RWPE1 (cell line): ENCODE measurements at regions not wholly inside any gene's neighbourhood (a gene's known extent, or its start where the extent isn't known, plus 50 kb on each side); places are given as distances from the start of the nearest gene placed in this dataset.

Experiments used
- CTCF ChIA-PET: fragments of 350-600 bp; sonication (Branson Sonifier 250); formaldehyde crosslinking; extraction: SDS; loops from one replicate; lab custom pipeline; 2021; lab: Yijun Ruan, JAX
- POLR2A ChIA-PET: fragments of 400-600 bp; formaldehyde crosslinking; extraction: SDS; loops from one replicate; lab custom pipeline; 2020; ENCODE audit warnings: antibody characterized with exemption; ENCODE audit not compliant: low non-redundant PET; lab: Yijun Ruan, JAX
- DNase-seq: peaks from one replicate; pipeline ENCODE4 v3.0.0; 2012; ENCODE audit warnings: low spot score
- H3K27ac ChIP-seq: fragments of 450-650 bp; 2 replicates; pipeline ENCODE4 v1.5.1; 2017
- CTCF ChIP-seq: fragments of 450-650 bp; conservative IDR thresholded peaks from 2 replicates; pipeline ENCODE4 v1.5.1; 2017; ENCODE audit warnings: low read depth, mild to moderate bottlenecking

GRCh38 chr3:106161246-106161645 is 292.4 kb upstream of the CBLB start:
- H3K27ac ChIP-seq = no peak overlapping the region
- CTCF ChIA-PET = no interaction called here
- TF ChIP-seq CTCF = no peak
- no peak for DNase-seq
- POLR2A ChIA-PET = no interaction called here

GRCh38 chr3:106167728-106168127 is 298.9 kb upstream of the CBLB start:
- TF ChIP-seq CTCF = no peak
- POLR2A ChIA-PET = no interaction called here
- no peak overlapping the region for H3K27ac ChIP-seq
- DNase-seq = no peak
- CTCF ChIA-PET = no interaction called here

DNA sequence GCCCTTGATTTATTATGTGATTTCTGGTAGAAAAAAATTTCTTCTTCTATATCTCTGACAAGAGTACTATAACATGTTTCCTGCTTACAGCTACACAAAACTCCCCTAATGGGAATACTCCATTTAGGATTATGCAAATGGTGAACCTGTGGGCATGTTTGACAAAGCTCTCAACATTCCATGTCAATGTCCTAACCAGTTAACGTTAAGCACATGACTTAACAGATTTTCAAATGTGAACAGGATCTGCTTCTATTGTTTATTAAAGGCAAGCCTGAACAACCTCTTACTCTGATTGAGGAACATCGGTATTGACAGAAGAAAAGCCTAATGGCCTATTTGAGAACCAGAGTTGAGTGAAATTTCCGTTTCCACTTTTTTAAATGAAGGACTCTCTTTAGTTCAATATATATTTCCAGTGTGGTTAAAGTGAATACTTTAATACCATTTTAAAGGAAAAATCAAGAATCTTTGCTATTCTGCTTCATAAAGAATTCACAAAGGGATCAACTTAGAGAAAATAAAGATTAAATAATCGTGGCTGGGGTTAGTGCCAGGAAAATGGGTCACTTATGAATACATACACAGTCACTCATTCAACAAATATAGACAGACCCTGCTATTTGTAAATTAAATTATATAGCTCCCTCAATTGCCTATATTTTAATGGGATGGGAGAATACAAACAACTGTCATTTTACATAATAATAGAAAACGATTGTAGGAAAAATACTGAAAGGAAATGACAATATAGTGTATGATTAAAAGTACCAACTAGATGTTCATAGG is 300.3 kb upstream of the CBLB start:
- ChIA-PET POLR2A (no interaction called here), CTCF (no interaction called here)
- H3K27ac ChIP-seq = no peak overlapping the region
- DNase-seq = peak; percentile 2
- TF ChIP-seq CTCF = no peak

DNA sequence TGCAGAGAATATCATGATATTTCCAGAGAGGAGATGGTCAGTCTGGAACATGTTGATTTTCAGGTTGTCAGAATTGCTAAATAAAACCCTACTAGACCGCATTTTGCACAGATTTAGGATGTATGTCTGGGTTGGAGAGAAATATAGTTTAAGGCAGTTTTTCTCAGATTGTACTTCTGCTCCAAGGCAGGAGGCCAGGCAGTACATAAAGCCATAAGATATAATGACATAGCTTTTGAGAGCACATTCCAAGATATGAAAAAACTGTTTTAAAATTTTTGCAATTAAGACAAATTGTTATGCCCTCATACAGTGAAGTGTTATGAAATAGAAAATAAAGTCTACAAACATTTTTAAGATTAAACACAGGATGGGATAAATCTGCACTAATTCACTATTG is 301.8 kb upstream of the CBLB start:
- TF ChIP-seq CTCF = no peak
- no peak overlapping the region for H3K27ac ChIP-seq
- POLR2A ChIA-PET = no interaction called here
- CTCF ChIA-PET = no interaction called here
- no peak for DNase-seq

- H3K27ac ChIP-seq = no peak overlapping the region
- POLR2A ChIA-PET = no interaction called here
- TF ChIP-seq CTCF = no peak
- no peak for DNase-seq
- CTCF ChIA-PET = no interaction called here
Measured at GRCh38 chr3:106172101-106172500, 303.3 kb upstream of the CBLB start.

- TF ChIP-seq CTCF = no peak
- H3K27ac ChIP-seq = no peak overlapping the region
- DNase-seq = no peak
- CTCF ChIA-PET = interaction anchor here (0.6 to 1.2 kb wide), 2 partner anchors 270 to 437 kb away, joined by 3 to 5 read pairs; no protein-coding TSS in a partner anchor
- POLR2A ChIA-PET = no interaction called here
Measured at GRCh38 chr3:106172780-106173179, 304.0 kb upstream of the CBLB start.
